ENCODE measurements at regions not wholly inside any gene's neighbourhood (a gene's known extent, or its start where the extent isn't known, plus 50 kb on each side); places are given as distances from the start of the nearest gene placed in this dataset.
"Not testable (repeated sequence)": the region's sequence is repeated elsewhere in the genome, so short reads cannot be mapped to it uniquely, and the experiment has no call there.

DNA sequence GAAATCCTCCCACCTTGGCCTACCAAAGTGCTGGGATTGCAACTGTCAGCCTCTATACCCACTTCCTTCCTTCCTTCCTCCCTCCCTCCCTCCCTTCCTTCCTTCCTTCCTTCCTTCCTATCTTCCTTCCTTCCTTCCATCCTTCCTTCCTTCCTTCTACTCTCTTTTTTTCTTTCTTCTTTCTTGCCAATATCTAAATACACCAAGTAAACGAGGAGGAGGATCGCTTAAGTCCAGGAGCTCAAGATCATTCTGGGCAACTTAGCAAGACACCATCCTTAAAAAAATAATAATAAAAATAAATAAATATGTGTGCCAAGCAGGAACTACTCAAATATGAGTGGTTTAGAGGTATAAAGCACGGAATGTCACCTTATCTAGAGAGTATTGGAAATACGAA, 249.4 kb upstream of the TRIB2 start:
- TF ChIP-seq EP300 (IDR thresholded peaks at IDR 0.05) (no peak), POLR2A (IDR thresholded peaks at IDR 0.05) (no peak), POLR2AphosphoS5 (IDR thresholded peaks at IDR 0.05) (no peak)
- TF ChIP-seq, protein P1, sequence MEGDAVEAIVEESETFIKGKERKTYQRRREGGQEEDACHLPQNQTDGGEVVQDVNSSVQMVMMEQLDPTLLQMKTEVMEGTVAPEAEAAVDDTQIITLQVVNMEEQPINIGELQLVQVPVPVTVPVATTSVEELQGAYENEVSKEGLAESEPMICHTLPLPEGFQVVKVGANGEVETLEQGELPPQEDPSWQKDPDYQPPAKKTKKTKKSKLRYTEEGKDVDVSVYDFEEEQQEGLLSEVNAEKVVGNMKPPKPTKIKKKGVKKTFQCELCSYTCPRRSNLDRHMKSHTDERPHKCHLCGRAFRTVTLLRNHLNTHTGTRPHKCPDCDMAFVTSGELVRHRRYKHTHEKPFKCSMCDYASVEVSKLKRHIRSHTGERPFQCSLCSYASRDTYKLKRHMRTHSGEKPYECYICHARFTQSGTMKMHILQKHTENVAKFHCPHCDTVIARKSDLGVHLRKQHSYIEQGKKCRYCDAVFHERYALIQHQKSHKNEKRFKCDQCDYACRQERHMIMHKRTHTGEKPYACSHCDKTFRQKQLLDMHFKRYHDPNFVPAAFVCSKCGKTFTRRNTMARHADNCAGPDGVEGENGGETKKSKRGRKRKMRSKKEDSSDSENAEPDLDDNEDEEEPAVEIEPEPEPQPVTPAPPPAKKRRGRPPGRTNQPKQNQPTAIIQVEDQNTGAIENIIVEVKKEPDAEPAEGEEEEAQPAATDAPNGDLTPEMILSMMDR (IDR thresholded peaks at IDR 0.05) = no peak
- Histone ChIP-seq H3K36me3 (no peaks in the 10 kb centered on the region), H3K4me1 (no peaks in the 10 kb centered on the region), H3K9me3 (no peaks in the 10 kb centered on the region), H3K27me3 (no peaks in the 10 kb centered on the region), H3K27ac (no peak overlapping the region), H3K4me3 (no peak overlapping the region)
- 96% methylated on average over 4 of the region's 4 CpGs for WGBS
- no peak for DNase-seq (ENCODE audit: low spot score in 2 of 2)

DNA sequence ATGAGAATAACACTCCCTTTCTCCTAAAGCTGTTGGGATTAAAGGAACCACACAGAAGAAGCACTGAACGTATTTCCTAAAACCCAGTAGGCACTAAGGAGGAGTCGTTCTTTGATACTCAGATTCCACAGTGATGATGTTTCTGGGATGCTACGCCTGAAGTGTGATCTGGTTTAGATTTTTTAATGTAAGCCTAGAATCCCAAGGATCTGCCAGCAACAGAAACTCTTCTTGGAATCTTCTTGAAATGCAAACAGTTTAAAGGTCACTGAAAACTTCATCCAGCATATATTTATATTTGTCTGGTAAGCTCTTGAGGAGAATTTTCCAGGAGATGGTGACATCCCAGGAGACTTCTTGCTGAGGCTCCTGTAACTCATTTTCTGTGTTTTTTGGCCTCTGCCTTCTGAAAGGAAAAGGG, 247.6 kb upstream of the TRIB2 start:
- WGBS = 77% methylated on average over 3 of the region's 3 CpGs
- no peaks in the 10 kb centered on the region for H3K36me3 ChIP-seq
- TF ChIP-seq POLR2A (IDR thresholded peaks at IDR 0.05) (no peak), POLR2AphosphoS5 (IDR thresholded peaks at IDR 0.05) (no peak), EP300 (IDR thresholded peaks at IDR 0.05) (no peak)
- TF ChIP-seq, protein P1 (IDR thresholded peaks at IDR 0.05) = no peak
- H3K27ac ChIP-seq = no peak overlapping the region
- H3K4me1 ChIP-seq = no peaks in the 10 kb centered on the region
- H3K27me3 ChIP-seq = no peaks in the 10 kb centered on the region
- no peaks in the 10 kb centered on the region for H3K9me3 ChIP-seq
- no peak overlapping the region for H3K4me3 ChIP-seq
- DNase-seq (ENCODE audit: low spot score in 2 of 2) = no peak

DNA sequence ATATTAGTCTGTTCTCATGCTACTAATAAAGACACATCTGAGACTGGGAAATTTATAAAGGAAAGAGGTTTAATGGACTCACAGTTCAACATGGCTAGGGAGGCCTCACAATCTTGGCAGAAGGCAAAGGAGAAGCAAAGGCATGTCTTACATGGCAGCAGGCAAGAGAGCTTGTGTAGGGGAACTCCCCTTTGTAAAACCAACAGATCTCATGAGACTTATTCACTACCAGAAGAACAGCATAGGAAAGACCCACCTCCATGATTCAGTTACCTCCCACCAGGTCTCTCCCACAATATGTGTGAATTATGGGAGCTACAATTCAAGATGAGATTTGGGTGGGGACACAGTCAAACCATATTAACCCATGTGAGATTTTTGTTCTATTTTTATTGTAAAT, 244.5 kb upstream of the TRIB2 start:
- H3K4me3 ChIP-seq; H3K4me1 ChIP-seq; DNase-seq (ENCODE audit: low spot score in 2 of 2); H3K36me3 ChIP-seq; H3K27me3 ChIP-seq; H3K9me3 ChIP-seq; H3K27ac ChIP-seq: not testable (repeated sequence)

DNA sequence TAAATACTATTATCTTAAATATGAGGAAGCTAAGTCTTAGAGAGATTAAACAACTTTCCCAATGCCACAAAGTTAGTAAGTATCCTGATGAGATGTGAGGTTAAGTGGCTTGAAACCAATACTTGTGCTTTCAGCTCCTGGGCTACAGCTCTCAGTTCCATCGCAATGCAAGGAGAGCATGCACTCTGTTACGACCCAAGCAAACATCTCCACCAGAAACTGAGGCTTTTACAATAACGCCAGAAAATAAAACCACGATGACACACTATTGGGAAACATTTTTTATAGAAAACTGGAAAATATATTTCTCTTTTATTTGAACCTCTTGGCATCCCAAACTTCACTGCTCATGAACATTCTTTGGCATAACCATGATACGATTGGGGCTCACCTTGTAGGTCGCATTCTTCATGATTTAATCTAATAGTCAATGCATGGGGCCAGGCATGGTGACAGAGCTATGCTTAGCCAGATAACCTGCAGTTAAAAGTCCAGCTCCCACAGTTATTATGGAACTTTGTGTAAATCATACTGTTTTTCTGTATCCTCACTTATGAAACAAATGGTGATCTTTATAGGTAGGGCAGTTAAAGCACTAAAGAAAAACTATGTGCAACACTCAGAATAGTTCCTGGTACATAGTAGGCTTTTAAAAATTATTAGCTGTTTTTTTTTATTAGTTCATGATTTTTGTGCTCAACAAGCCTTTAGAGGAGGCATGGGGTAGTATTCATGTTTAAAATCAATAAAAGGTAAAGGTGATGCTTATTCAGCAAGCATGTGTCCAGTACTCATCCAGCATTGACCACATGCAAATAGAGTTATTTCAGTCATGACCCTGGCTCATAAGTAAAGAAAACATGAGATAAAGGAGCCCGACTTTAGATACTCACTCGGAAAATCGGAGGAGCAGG, 238.3 kb upstream of the TRIB2 start:
- Histone ChIP-seq H3K9me3 (no peaks in the 10 kb centered on the region), H3K36me3 (no peaks in the 10 kb centered on the region), H3K4me1 (no peaks in the 10 kb centered on the region), H3K27ac (no peak overlapping the region), H3K4me3 (no peak overlapping the region), H3K27me3 (no peaks in the 10 kb centered on the region)
- WGBS = 87% methylated on average over 9 of the region's 9 CpGs
- DNase-seq (ENCODE audit: low spot score in 2 of 2) = no peak
- TF ChIP-seq POLR2A (IDR thresholded peaks at IDR 0.05) (no peak), POLR2AphosphoS5 (IDR thresholded peaks at IDR 0.05) (no peak)
- TF ChIP-seq, protein P1 (IDR thresholded peaks at IDR 0.05) = no peak

DNA sequence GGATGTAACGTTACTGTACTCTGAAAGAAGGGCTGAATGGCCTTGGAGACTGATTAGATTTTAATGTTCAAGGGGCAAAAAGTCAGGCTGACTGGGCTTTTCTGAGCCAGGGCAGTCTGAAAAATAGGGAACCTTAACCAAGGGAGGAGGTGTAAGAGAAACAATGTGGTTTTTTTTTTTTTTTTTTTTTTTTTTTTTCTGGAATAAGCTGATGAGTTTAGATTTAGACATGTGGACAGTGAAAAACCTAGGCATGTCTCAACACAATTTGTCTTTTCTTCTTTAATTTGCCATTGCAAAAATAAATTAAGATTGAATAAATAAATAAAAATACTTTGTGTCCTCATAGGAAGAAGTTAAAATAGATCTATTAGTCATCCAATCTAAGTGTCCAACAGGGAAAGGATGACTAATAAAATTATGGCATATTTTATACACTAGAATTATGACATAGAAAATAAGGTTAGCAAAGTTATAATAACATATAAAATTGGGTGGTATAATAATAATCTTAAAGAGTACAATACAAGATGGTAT, 237.6 kb upstream of the TRIB2 start:
- TF ChIP-seq, protein P1 (IDR thresholded peaks at IDR 0.05) = no peak
- no peak for TF ChIP-seq EP300 (IDR thresholded peaks at IDR 0.05)
- no peak for TF ChIP-seq POLR2AphosphoS5 (IDR thresholded peaks at IDR 0.05)
- no peak for TF ChIP-seq POLR2A (IDR thresholded peaks at IDR 0.05)
- no peaks in the 10 kb centered on the region for H3K4me1 ChIP-seq
- no peaks in the 10 kb centered on the region for H3K36me3 ChIP-seq
- DNase-seq (ENCODE audit: low spot score in 2 of 2) = no peak
- no peak overlapping the region for H3K27ac ChIP-seq
- 92% methylated on average over 1 of the region's 1 CpG for WGBS
- no peaks in the 10 kb centered on the region for H3K9me3 ChIP-seq
- H3K27me3 ChIP-seq = no peaks in the 10 kb centered on the region
- H3K4me3 ChIP-seq = no peak overlapping the region

All from suprapubic skin (tissue), 4 donors.